ENCODE measurements at regions not wholly inside any gene's neighbourhood (a gene's known extent, or its start where the extent isn't known, plus 50 kb on each side); places are given as distances from the start of the nearest gene placed in this dataset.
"Not testable (repeated sequence)": the region's sequence is repeated elsewhere in the genome, so short reads cannot be mapped to it uniquely, and the experiment has no call there.

GRCh38 chr1:46878173-46878782 lies 63.0 kb downstream of the CYP4A11 start:
- DNase-seq: peak; percentile 0

GRCh38 chr1:46876093-46876492 lies 65.2 kb downstream of the CYP4A11 start:
- not testable (repeated sequence) for DNase-seq

All from NCI-H526 treated with DMSO at 0.1 percent for 48 hours (cell line).